ENCODE measurements at regions not wholly inside any gene's neighbourhood (a gene's known extent, or its start where the extent isn't known, plus 50 kb on each side); places are given as distances from the start of the nearest gene placed in this dataset.
"Not testable (repeated sequence)": the region's sequence is repeated elsewhere in the genome, so short reads cannot be mapped to it uniquely, and the experiment has no call there.

DNA sequence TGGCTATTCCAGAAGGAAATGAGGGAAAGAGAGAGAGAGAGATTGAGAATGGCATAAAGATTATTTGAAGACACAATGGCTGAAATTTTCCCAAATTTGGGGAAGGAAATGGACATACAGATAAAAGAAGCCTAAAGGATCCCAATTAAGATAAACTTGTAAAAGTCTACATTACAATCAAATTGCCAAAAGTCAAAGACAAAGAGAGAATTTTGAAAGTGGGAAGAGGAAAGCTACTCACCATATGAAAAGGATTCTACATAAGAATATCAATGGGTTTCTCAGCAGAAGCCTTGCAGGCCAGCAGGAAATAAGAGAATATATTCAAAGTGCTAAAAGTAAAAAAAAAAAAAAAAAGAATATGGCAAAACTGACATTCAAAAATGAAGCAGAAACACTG is 233.0 kb upstream of the NFIA start:
- Histone ChIP-seq H3K36me3 (ENCODE audit: control insufficient read depth, insufficient read depth, low read length) (no peaks in the 10 kb centered on the region), H3K27ac (ENCODE audit: insufficient read depth, low read length, poor library complexity, severe bottlenecking) (no peak overlapping the region), H3K4me1 (ENCODE audit: control insufficient read depth, insufficient read depth, low read length, poor library complexity, severe bottlenecking) (no peaks in the 10 kb centered on the region), H3K27me3 (replicated peaks; ENCODE audit: control insufficient read depth, insufficient read depth, low read length, poor library complexity, severe bottlenecking) (no peaks in the 10 kb centered on the region), H3K4me3 (ENCODE audit: insufficient read depth, low read depth, low read length, poor library complexity, severe bottlenecking) (no peak overlapping the region), H3K9me3 (ENCODE audit: control insufficient read depth, low read length) (no peaks in the 10 kb centered on the region)
- DNase-seq = no peak

DNA sequence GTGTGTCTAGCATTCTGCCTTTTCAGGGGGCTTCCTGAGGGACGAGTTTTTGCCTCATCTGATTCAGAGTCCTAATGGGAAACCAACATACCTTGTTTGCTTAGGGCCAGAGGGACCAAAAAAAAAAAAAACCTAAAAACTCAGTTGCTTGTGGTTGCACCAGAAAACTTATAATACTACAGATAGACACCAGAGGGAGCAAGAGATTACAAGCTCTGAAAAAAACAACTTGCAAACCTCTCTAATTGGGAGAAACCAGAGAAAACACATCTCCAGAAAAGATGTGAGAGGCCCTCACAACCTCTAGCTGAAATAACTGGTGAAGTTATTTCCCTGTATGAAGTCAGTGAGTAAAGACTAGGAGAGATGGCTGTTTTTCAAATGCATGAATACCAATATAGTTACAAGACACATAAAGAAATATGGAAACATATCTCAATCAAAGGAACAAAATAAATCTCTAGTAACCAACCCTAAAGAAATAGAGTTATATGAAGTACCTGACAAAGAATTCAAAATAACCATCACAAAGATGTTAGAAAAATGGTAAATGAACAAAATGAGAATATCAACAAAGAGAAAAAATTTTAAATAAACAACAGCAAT is 233.7 kb upstream of the NFIA start:
- Histone ChIP-seq H3K4me1 (ENCODE audit: control insufficient read depth, insufficient read depth, low read length, poor library complexity, severe bottlenecking) (no peaks in the 10 kb centered on the region), H3K27ac (ENCODE audit: insufficient read depth, low read length, poor library complexity, severe bottlenecking) (no peak overlapping the region), H3K36me3 (ENCODE audit: control insufficient read depth, insufficient read depth, low read length) (no peaks in the 10 kb centered on the region), H3K9me3 (ENCODE audit: control insufficient read depth, low read length) (no peaks in the 10 kb centered on the region), H3K4me3 (ENCODE audit: insufficient read depth, low read depth, low read length, poor library complexity, severe bottlenecking) (no peak overlapping the region), H3K27me3 (replicated peaks; ENCODE audit: control insufficient read depth, insufficient read depth, low read length, poor library complexity, severe bottlenecking) (no peaks in the 10 kb centered on the region)
- DNase-seq = no peak

DNA sequence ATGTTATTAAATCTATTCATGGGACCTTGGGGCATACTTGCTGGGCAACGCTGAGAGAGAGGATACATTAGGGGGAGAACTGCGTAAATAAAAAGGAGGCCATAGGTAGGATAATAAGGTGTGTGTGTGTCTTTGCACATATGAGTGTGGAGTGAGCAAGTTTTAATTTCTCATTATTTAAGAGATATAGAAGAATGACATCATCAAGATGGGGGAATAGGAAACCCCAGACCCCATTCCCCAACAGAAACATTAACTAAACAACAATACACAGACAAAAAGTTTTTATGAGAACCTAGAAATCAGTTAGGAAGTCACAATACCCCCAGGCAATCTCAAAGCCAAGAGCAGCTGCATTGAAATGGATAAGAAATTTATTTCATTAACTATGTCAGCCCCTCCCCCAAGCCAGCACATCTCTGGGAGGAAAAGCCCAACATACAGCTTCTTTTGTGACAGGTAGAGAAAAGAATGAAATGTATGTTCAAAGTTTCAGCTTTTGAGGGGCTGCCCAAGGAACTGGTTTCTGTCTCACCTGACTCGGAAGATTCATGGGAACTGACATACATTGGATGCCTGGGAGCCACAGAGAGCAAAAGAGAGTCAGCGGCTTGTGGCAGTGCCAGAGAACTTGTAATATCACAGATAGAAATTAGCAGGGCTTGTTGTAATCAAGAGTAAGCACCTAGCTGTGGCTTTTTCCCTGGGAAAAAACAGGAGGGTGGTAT is 234.3 kb upstream of the NFIA start:
- no peak overlapping the region for H3K27ac ChIP-seq (ENCODE audit: insufficient read depth, low read length, poor library complexity, severe bottlenecking)
- no peaks in the 10 kb centered on the region for H3K27me3 ChIP-seq (replicated peaks; ENCODE audit: control insufficient read depth, insufficient read depth, low read length, poor library complexity, severe bottlenecking)
- H3K36me3 ChIP-seq (ENCODE audit: control insufficient read depth, insufficient read depth, low read length) = no peaks in the 10 kb centered on the region
- DNase-seq = no peak
- H3K4me1 ChIP-seq (ENCODE audit: control insufficient read depth, insufficient read depth, low read length, poor library complexity, severe bottlenecking) = no peaks in the 10 kb centered on the region
- no peaks in the 10 kb centered on the region for H3K9me3 ChIP-seq (ENCODE audit: control insufficient read depth, low read length)
- no peak overlapping the region for H3K4me3 ChIP-seq (ENCODE audit: insufficient read depth, low read depth, low read length, poor library complexity, severe bottlenecking)

GRCh38 chr1:60847391-60847790 is 235.0 kb upstream of the NFIA start:
- no peak overlapping the region for H3K4me3 ChIP-seq (ENCODE audit: insufficient read depth, low read depth, low read length, poor library complexity, severe bottlenecking)
- H3K27ac ChIP-seq (ENCODE audit: insufficient read depth, low read length, poor library complexity, severe bottlenecking) = no peak overlapping the region
- H3K4me1 ChIP-seq (ENCODE audit: control insufficient read depth, insufficient read depth, low read length, poor library complexity, severe bottlenecking) = no peaks in the 10 kb centered on the region
- H3K36me3 ChIP-seq (ENCODE audit: control insufficient read depth, insufficient read depth, low read length) = no peaks in the 10 kb centered on the region
- H3K9me3 ChIP-seq (ENCODE audit: control insufficient read depth, low read length) = no peaks in the 10 kb centered on the region
- DNase-seq = no peak
- no peaks in the 10 kb centered on the region for H3K27me3 ChIP-seq (replicated peaks; ENCODE audit: control insufficient read depth, insufficient read depth, low read length, poor library complexity, severe bottlenecking)

GRCh38 chr1:60845659-60846058 is 236.7 kb upstream of the NFIA start:
- not testable (repeated sequence) for H3K27me3 ChIP-seq (replicated peaks; ENCODE audit: control insufficient read depth, insufficient read depth, low read length, poor library complexity, severe bottlenecking); DNase-seq; H3K4me3 ChIP-seq (ENCODE audit: insufficient read depth, low read depth, low read length, poor library complexity, severe bottlenecking); H3K4me1 ChIP-seq (ENCODE audit: control insufficient read depth, insufficient read depth, low read length, poor library complexity, severe bottlenecking); H3K27ac ChIP-seq (ENCODE audit: insufficient read depth, low read length, poor library complexity, severe bottlenecking); H3K9me3 ChIP-seq (ENCODE audit: control insufficient read depth, low read length); H3K36me3 ChIP-seq (ENCODE audit: control insufficient read depth, insufficient read depth, low read length)

DNA sequence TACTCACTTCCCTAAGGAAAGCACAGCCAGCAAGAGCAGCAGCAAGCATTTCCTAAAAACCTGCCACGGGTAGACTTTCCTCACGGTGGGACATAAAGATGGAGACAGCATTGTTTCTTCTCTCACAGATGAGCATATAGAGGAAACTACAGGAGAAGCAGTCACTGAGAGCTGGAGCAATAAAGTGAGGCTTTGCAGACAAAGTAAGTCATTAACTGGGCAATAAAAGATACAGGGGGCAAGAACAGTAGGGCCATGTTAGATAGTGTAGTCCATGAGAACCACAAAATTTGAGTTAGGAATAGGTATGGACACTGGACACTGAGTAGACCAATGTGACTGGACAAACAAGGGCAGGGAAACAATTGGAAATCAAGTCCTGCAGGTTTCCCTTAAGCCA is 240.1 kb upstream of the NFIA start:
- H3K9me3 ChIP-seq (ENCODE audit: control insufficient read depth, low read length) = no peaks in the 10 kb centered on the region
- H3K27ac ChIP-seq (ENCODE audit: insufficient read depth, low read length, poor library complexity, severe bottlenecking) = no peak overlapping the region
- H3K36me3 ChIP-seq (ENCODE audit: control insufficient read depth, insufficient read depth, low read length) = no peaks in the 10 kb centered on the region
- H3K27me3 ChIP-seq (replicated peaks; ENCODE audit: control insufficient read depth, insufficient read depth, low read length, poor library complexity, severe bottlenecking) = no peaks in the 10 kb centered on the region
- no peak overlapping the region for H3K4me3 ChIP-seq (ENCODE audit: insufficient read depth, low read depth, low read length, poor library complexity, severe bottlenecking)
- DNase-seq = no peak
- H3K4me1 ChIP-seq (ENCODE audit: control insufficient read depth, insufficient read depth, low read length, poor library complexity, severe bottlenecking) = no peaks in the 10 kb centered on the region

DNA sequence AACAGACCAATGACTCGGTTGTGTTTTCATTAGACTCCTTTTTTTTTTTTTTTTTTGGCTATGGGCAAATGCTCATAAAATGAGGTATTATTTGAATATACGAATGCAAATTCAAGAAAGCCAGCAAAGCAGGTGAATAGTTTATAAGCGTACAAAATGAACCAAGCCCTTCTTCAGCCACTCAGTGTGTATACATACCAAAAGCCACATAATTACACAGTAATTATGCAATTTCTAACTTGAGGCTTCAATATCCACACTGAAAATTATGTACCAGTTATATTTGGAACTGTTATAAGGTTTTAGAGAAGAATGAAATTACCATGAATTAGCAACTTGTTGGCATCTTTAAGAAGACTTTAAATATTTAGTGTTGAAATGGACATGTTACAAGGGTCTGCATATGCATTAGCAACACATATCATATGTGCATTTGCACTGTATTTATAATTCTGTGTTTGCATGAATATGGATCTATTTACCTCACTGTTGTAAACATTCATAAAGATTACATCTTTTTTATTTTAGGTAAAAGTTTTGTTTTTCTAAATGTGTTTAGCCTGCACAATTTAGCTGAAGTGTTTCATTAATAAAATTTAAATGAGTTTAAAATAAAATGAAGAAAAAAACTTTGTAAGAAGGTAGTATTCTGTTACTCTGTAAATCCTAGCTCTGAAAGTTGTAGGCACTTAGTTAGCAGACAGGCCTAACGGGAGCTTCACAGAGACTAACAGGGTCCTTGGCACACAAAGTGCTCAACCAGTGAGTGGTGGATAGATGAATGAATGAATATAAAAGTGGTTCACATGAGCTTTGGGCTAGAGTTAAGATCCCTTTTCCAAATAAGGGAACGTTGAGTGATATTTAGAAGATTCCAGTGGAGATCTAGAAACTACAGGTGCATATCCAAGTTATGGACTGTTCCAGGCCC is 241.0 kb upstream of the NFIA start:
- Histone ChIP-seq H3K9me3 (ENCODE audit: control insufficient read depth, low read length) (no peaks in the 10 kb centered on the region), H3K27me3 (replicated peaks; ENCODE audit: control insufficient read depth, insufficient read depth, low read length, poor library complexity, severe bottlenecking) (no peaks in the 10 kb centered on the region), H3K4me1 (ENCODE audit: control insufficient read depth, insufficient read depth, low read length, poor library complexity, severe bottlenecking) (no peaks in the 10 kb centered on the region), H3K4me3 (ENCODE audit: insufficient read depth, low read depth, low read length, poor library complexity, severe bottlenecking) (no peak overlapping the region), H3K36me3 (ENCODE audit: control insufficient read depth, insufficient read depth, low read length) (no peaks in the 10 kb centered on the region), H3K27ac (ENCODE audit: insufficient read depth, low read length, poor library complexity, severe bottlenecking) (no peak overlapping the region)
- DNase-seq = no peak

DNA sequence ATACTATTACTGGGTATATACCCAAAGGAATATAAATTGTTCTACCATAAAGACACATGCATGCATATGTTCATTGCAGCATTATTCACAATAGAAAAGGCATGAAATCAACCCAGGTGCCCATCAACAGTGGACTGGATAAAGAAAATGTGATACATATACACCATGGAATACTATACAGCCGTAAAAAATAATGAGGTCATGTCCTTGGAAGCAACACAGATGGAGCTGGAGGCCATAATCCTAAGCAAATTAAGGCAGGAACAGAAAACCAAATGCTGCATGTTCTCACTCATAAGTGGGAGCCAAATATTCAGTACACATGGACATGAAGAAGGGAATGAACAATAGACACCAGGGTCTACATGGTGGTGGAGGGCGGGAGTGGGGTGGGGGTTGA is 241.9 kb upstream of the NFIA start:
- H3K36me3 ChIP-seq (ENCODE audit: control insufficient read depth, insufficient read depth, low read length); H3K27me3 ChIP-seq (replicated peaks; ENCODE audit: control insufficient read depth, insufficient read depth, low read length, poor library complexity, severe bottlenecking); H3K4me3 ChIP-seq (ENCODE audit: insufficient read depth, low read depth, low read length, poor library complexity, severe bottlenecking); H3K4me1 ChIP-seq (ENCODE audit: control insufficient read depth, insufficient read depth, low read length, poor library complexity, severe bottlenecking); DNase-seq; H3K9me3 ChIP-seq (ENCODE audit: control insufficient read depth, low read length); H3K27ac ChIP-seq (ENCODE audit: insufficient read depth, low read length, poor library complexity, severe bottlenecking): not testable (repeated sequence)

DNA sequence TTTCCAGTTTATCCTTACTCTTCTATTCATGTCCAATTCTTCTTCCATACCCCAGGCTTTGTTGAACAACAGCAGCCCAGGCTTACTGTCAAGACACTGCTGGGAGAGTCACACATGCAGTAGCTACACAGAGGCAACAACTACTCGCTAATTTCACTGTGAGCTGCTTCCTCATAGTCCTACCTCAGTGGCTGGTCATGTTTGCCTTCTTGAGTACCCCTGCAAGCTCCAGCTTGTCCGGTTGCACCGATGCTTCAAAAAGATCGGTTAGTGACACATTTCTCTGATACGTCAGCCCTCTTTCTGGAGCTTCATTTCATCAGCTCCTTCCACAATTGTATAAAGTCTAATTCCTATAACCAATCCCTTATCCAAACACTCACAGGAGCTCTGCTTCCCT is 246.7 kb upstream of the NFIA start:
- H3K27ac ChIP-seq (ENCODE audit: insufficient read depth, low read length, poor library complexity, severe bottlenecking) = no peak overlapping the region
- H3K4me3 ChIP-seq (ENCODE audit: insufficient read depth, low read depth, low read length, poor library complexity, severe bottlenecking) = no peak overlapping the region
- H3K9me3 ChIP-seq (ENCODE audit: control insufficient read depth, low read length) = no peaks in the 10 kb centered on the region
- DNase-seq = no peak
- no peaks in the 10 kb centered on the region for H3K27me3 ChIP-seq (replicated peaks; ENCODE audit: control insufficient read depth, insufficient read depth, low read length, poor library complexity, severe bottlenecking)
- H3K36me3 ChIP-seq (ENCODE audit: control insufficient read depth, insufficient read depth, low read length) = no peaks in the 10 kb centered on the region
- H3K4me1 ChIP-seq (ENCODE audit: control insufficient read depth, insufficient read depth, low read length, poor library complexity, severe bottlenecking) = no peaks in the 10 kb centered on the region

DNA sequence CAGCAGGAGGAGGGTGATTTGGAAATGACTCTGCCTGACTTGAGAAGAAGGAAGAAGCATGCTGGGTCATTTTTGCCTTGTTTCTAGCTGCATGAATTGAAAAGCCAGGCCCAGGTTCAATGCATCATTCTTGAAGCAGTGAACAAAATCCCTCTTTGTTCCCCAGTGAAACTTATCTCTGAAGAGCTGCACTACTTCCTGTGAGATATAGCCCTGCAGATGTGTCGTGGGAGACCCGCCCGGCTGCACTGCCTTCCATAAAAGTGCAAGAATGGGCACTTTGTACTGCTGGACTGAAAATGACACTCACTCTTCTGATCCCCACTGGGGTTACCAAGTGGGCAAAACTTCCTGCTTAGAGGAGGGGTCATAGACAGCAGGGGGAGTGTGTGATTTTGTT is 249.2 kb upstream of the NFIA start:
- H3K4me1 ChIP-seq (ENCODE audit: control insufficient read depth, insufficient read depth, low read length, poor library complexity, severe bottlenecking) = no peaks in the 10 kb centered on the region
- H3K9me3 ChIP-seq (ENCODE audit: control insufficient read depth, low read length) = no peaks in the 10 kb centered on the region
- DNase-seq = no peak
- H3K27ac ChIP-seq (ENCODE audit: insufficient read depth, low read length, poor library complexity, severe bottlenecking) = no peak overlapping the region
- H3K27me3 ChIP-seq (replicated peaks; ENCODE audit: control insufficient read depth, insufficient read depth, low read length, poor library complexity, severe bottlenecking) = no peaks in the 10 kb centered on the region
- H3K36me3 ChIP-seq (ENCODE audit: control insufficient read depth, insufficient read depth, low read length) = no peaks in the 10 kb centered on the region
- H3K4me3 ChIP-seq (ENCODE audit: insufficient read depth, low read depth, low read length, poor library complexity, severe bottlenecking) = no peak overlapping the region

Data from effector memory CD4-positive, alpha-beta T cell (primary cell).